Thyroid gland (tissue), 4 donors: ENCODE measurements at regions not wholly inside any gene's neighbourhood (a gene's known extent, or its start where the extent isn't known, plus 50 kb on each side); places are given as distances from the start of the nearest gene placed in this dataset.

ENCODE experiments used
- POLR2A ChIP-seq, 2 donors: fragments of 450-650 bp; IDR thresholded peaks; one replicate each; pipeline ENCODE4 v1.6.1; 2017; ENCODE audit warnings: antibody characterized with exemption in 2 of 2, mild to moderate bottlenecking in 2 of 2, moderate library complexity in 1 of 2
- TF ChIP-seq, protein P1 (sequence below), 6 experiments: fragments of 200-600 bp in 3 of 6; fragments of 450-650 bp in 3 of 6; sonication (generic) in 3 of 6; IDR thresholded peaks; one replicate each; pipeline ENCODE4 v1.5.1; 2016 to 2019; ENCODE audit warnings: antibody characterized with exemption in 6 of 6, mild to moderate bottlenecking in 2 of 6, inconsistent platforms in 1 of 6, moderate library complexity in 1 of 6

DNA sequence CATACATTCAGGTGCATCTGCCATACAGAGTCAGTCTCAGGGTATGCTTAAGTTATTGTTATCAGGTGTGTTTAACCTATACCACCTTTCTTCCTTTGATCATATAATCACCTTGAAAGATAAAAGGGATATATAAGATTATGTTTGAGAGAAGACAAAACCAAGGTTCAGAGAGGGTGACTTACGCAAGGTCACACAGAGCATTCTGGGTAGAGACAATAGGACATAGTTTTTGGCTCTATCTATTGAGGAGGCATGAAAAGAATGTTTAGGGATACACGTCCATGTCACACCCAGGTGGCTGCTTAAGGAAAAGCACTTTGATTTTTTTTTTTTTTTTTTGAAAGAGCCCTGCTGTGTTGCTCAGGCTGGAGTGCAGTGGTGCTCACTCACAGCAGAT lies 327.1 kb upstream of the RPS6KA3 start:
- TF ChIP-seq, protein P1, sequence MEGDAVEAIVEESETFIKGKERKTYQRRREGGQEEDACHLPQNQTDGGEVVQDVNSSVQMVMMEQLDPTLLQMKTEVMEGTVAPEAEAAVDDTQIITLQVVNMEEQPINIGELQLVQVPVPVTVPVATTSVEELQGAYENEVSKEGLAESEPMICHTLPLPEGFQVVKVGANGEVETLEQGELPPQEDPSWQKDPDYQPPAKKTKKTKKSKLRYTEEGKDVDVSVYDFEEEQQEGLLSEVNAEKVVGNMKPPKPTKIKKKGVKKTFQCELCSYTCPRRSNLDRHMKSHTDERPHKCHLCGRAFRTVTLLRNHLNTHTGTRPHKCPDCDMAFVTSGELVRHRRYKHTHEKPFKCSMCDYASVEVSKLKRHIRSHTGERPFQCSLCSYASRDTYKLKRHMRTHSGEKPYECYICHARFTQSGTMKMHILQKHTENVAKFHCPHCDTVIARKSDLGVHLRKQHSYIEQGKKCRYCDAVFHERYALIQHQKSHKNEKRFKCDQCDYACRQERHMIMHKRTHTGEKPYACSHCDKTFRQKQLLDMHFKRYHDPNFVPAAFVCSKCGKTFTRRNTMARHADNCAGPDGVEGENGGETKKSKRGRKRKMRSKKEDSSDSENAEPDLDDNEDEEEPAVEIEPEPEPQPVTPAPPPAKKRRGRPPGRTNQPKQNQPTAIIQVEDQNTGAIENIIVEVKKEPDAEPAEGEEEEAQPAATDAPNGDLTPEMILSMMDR (IDR thresholded peaks at IDR 0.05) = no peak
- no peak for TF ChIP-seq POLR2A (IDR thresholded peaks at IDR 0.05)
